ENCODE measurements at regions not wholly inside any gene's neighbourhood (a gene's known extent, or its start where the extent isn't known, plus 50 kb on each side); places are given as distances from the start of the nearest gene placed in this dataset.

DNA sequence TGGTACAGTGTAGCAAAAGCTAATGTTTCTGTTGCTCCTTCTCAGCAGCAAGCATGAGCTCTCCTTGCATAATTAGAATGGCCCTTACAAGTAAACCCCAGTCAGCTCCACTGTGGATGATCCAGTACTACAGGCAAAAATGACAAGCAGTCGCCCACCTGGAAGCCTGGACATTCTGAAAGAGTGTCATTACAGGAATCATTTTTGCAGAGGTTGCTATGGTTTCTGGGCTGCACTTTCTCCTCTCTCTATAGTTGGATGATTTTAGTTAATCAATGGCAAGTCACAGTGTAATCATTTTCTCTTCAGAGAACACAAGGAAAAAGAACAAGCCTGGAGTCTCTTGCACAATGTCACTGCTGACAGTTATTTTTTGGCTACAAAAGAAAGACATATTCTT lies 102.9 kb upstream of the MYO3A start:
- TF ChIP-seq CTCF (IDR thresholded peaks at IDR 0.05 in 4 of 5, conservative IDR thresholded peaks at IDR 0.05 in 1 of 5) (no peak), POLR2A (IDR thresholded peaks at IDR 0.05) (no peak)
